GM19455 (cell line): ENCODE measurements at regions not wholly inside any gene's neighbourhood (a gene's known extent, or its start where the extent isn't known, plus 50 kb on each side); places are given as distances from the start of the nearest gene placed in this dataset.
"Not testable (repeated sequence)": the region's sequence is repeated elsewhere in the genome, so short reads cannot be mapped to it uniquely, and the experiment has no call there.

Source experiments
- ATAC-seq: cut with Tn5 transposase; IDR thresholded peaks from one replicate; pipeline ENCODE4 v1.9.1; 2021; ENCODE audit not compliant: unreplicated experiment

GRCh38 chr1:78203410-78203982 lies 157.7 kb downstream of the GIPC2 start:
- not testable (repeated sequence) for ATAC-seq

- no peak for ATAC-seq
Observed at GRCh38 chr1:78210175-78210574, 164.4 kb downstream of the GIPC2 start.

- no peak for ATAC-seq
Observed at GRCh38 chr1:78211483-78212092, 165.8 kb downstream of the GIPC2 start.

- ATAC-seq = no peak
Observed at GRCh38 chr1:78214334-78214733, 168.6 kb downstream of the GIPC2 start.

- ATAC-seq = no peak
Observed at GRCh38 chr1:78222225-78222959, 176.6 kb downstream of the GIPC2 start.

GRCh38 chr1:78222960-78223358 lies 177.2 kb downstream of the GIPC2 start:
- no peak for ATAC-seq

- no peak for ATAC-seq
Observed at GRCh38 chr1:78223417-78224215, 177.8 kb downstream of the GIPC2 start.

- ATAC-seq = no peak
Observed at GRCh38 chr1:78224246-78224785, 178.6 kb downstream of the GIPC2 start.

GRCh38 chr1:78224861-78225552 lies 179.2 kb downstream of the GIPC2 start:
- ATAC-seq = no peak

- ATAC-seq = no peak
Observed at GRCh38 chr1:78226784-78227183, 181.0 kb downstream of the GIPC2 start.

GRCh38 chr1:78227705-78228635 lies 182.2 kb downstream of the GIPC2 start:
- ATAC-seq = no peak

GRCh38 chr1:78229344-78229743 lies 183.6 kb downstream of the GIPC2 start:
- ATAC-seq = no peak

- no peak for ATAC-seq
Observed at GRCh38 chr1:78231477-78231876, 185.7 kb downstream of the GIPC2 start.

GRCh38 chr1:78231894-78232293 lies 186.1 kb downstream of the GIPC2 start:
- no peak for ATAC-seq

GRCh38 chr1:78232630-78233029 lies 186.9 kb downstream of the GIPC2 start:
- ATAC-seq = no peak

- no peak for ATAC-seq
Observed at GRCh38 chr1:78234496-78234895, 188.7 kb downstream of the GIPC2 start.

GRCh38 chr1:78236716-78237115 lies 190.9 kb downstream of the GIPC2 start:
- no peak for ATAC-seq

- ATAC-seq = no peak
Observed at GRCh38 chr1:78237364-78237916, 191.7 kb downstream of the GIPC2 start.

- ATAC-seq = no peak
Observed at GRCh38 chr1:78240191-78240590, 194.4 kb downstream of the GIPC2 start.
